H1 (cell line): ENCODE measurements at regions not wholly inside any gene's neighbourhood (a gene's known extent, or its start where the extent isn't known, plus 50 kb on each side); places are given as distances from the start of the nearest gene placed in this dataset.

Experiments
- CTCF ChIA-PET: fragments of 300-600 bp; sonication (Branson Sonifier 250); formaldehyde crosslinking; loops from one replicate; lab custom pipeline; 2021; ENCODE audit not compliant: partially characterized antibody; lab: Charles Lee
- POLR2A ChIA-PET: fragments of 300-600 bp; sonication (Branson Sonifier 250); formaldehyde crosslinking; loops from one replicate; lab custom pipeline; 2021; ENCODE audit warnings: inconsistent platforms; ENCODE audit not compliant: partially characterized antibody; lab: Charles Lee
- DNase-seq, 2 experiments: peaks; one replicate each; pipeline versions ENCODE4 v3.0.0 to v3.0.0-alpha.2; 2010 to 2022; ENCODE audit warnings: low spot score in 2 of 2, low read depth in 1 of 2, mixed read lengths in 1 of 2
- FAIRE-seq: peaks from 2 replicates; lab custom pipeline; 2011; peaks lifted over from hg19 to GRCh38; lab: Jason Lieb, UNC
- H2AFZ ChIP-seq: 2 replicates; pipeline ENCODE4 v1.8.1; 2012; ENCODE audit warnings: low read length, inconsistent platforms
- H2AK5ac ChIP-seq: 2 replicates; pipeline ENCODE4 v1.6.1; 2013; ENCODE audit warnings: low read depth, low read length
- H2BK120ac ChIP-seq: replicated peaks from 2 replicates; pipeline ENCODE3; 2013; ENCODE audit warnings: low read depth, low read length, inconsistent platforms
- H2BK12ac ChIP-seq: 2 replicates; pipeline ENCODE4 v1.6.1; 2013; ENCODE audit warnings: low read depth, low read length
- H2BK15ac ChIP-seq: 2 replicates; pipeline ENCODE4 v1.6.1; 2013; ENCODE audit warnings: low read length
- H2BK20ac ChIP-seq: 2 replicates; pipeline ENCODE4 v1.6.1; 2013; ENCODE audit warnings: low read length
- H2BK5ac ChIP-seq: 2 replicates; pipeline ENCODE4 v1.6.1; 2013; ENCODE audit warnings: low read depth, low read length
- H3K14ac ChIP-seq: 2 replicates; pipeline ENCODE4 v1.6.1; 2013; ENCODE audit warnings: inconsistent platforms; ENCODE audit not compliant: insufficient read length
- H3K18ac ChIP-seq: 2 replicates; pipeline ENCODE4 v1.6.1; 2013; ENCODE audit warnings: low read length; ENCODE audit errors: extremely low read depth
- H3K23ac ChIP-seq: 2 replicates; pipeline ENCODE4 v1.6.1; 2013; ENCODE audit warnings: inconsistent platforms; ENCODE audit not compliant: insufficient read length
- H3K23me2 ChIP-seq: 2 replicates; pipeline ENCODE4 v1.6.1; 2013; ENCODE audit warnings: low read depth, low read length
- H3K27ac ChIP-seq: 2 replicates; pipeline ENCODE4 v1.6.1; 2011; ENCODE audit warnings: low read depth, low read length, inconsistent platforms
- H3K27me3 ChIP-seq, 4 experiments: replicated peaks in 1 of 4; 1 replicate in 1 of 4; 2 replicates in 3 of 4; pipeline versions ENCODE4 v1.6.1 to v1.8.1; 2011 to 2013; ENCODE audit warnings: low read length in 3 of 4, mild to moderate bottlenecking in 3 of 4, inconsistent platforms in 2 of 4, mixed read lengths in 2 of 4, moderate library complexity in 1 of 4; ENCODE audit not compliant: control insufficient read depth in 3 of 4, insufficient read depth in 3 of 4; ENCODE audit errors: extremely low read depth in 1 of 4
- H3K36me3 ChIP-seq, 4 experiments: 2 replicates each; pipeline versions ENCODE4 v1.6.1 to v1.8.1; 2011 to 2013; ENCODE audit warnings: mild to moderate bottlenecking in 4 of 4, low read length in 3 of 4, moderate library complexity in 2 of 4, control low read depth in 1 of 4, inconsistent platforms in 1 of 4; ENCODE audit not compliant: insufficient read depth in 4 of 4, control insufficient read depth in 2 of 4
- H3K4ac ChIP-seq: replicated peaks from 2 replicates; pipeline ENCODE3; 2013; ENCODE audit warnings: low read length, low read depth, mixed read lengths, inconsistent platforms; ENCODE audit not compliant: insufficient read length
- H3K4me1 ChIP-seq, 4 experiments: replicated peaks in 1 of 4; 1 replicate in 1 of 4; 2 replicates in 3 of 4; pipeline versions ENCODE4 v1.6.1 to v1.8.1; 2011 to 2013; ENCODE audit warnings: low read length in 3 of 4, inconsistent platforms in 2 of 4, mixed read lengths in 1 of 4; ENCODE audit not compliant: insufficient read depth in 4 of 4, control insufficient read depth in 3 of 4
- H3K4me2 ChIP-seq, 2 experiments: 2 replicates each; pipeline versions ENCODE4 v1.6.1 to v1.8.1; 2011 to 2013; ENCODE audit warnings: low read depth in 2 of 2, low read length in 2 of 2, control low read depth in 1 of 2, inconsistent platforms in 1 of 2, mild to moderate bottlenecking in 1 of 2; ENCODE audit not compliant: insufficient read depth in 1 of 2
- H3K4me3 ChIP-seq, 4 experiments: fragments of 200-600, 300-600 bp in 1 of 4; sonication (generic), shearing (Covaris generic), sonication (Bioruptor Twin) in 1 of 4; 2 replicates each; pipeline versions ENCODE4 v1.5.1 to v1.8.1; 2011 to 2016; ENCODE audit warnings: low read length in 4 of 4, low read depth in 3 of 4, control low read depth in 2 of 4, inconsistent platforms in 2 of 4, mild to moderate bottlenecking in 2 of 4, mixed read lengths in 1 of 4, moderate library complexity in 1 of 4; ENCODE audit not compliant: insufficient read depth in 2 of 4; ENCODE audit errors: extremely low read depth in 1 of 4
- H3K56ac ChIP-seq: replicated peaks from 2 replicates; pipeline ENCODE3; 2013; ENCODE audit warnings: low read depth, mild to moderate bottlenecking, mixed read lengths, low read length, inconsistent platforms; ENCODE audit not compliant: insufficient read length
- H3K79me1 ChIP-seq: 2 replicates; pipeline ENCODE4 v1.6.1; 2013; ENCODE audit warnings: low read depth, low read length, control low read depth
- H3K79me2 ChIP-seq, 2 experiments: 2 replicates each; pipeline versions ENCODE4 v1.6.1 to v1.8.1; 2012 to 2013; ENCODE audit warnings: low read length in 2 of 2, mild to moderate bottlenecking in 2 of 2, inconsistent platforms in 1 of 2; ENCODE audit not compliant: insufficient read depth in 2 of 2, control insufficient read depth in 1 of 2
- H3K9ac ChIP-seq, 4 experiments: replicated peaks in 1 of 4; 1 replicate in 1 of 4; 2 replicates in 3 of 4; pipeline versions ENCODE4 v1.6.1 to v1.8.1; 2011 to 2013; ENCODE audit warnings: low read depth in 3 of 4, low read length in 3 of 4, control low read depth in 2 of 4, mild to moderate bottlenecking in 2 of 4, moderate library complexity in 2 of 4, inconsistent platforms in 1 of 4; ENCODE audit errors: extremely low read depth in 1 of 4
- H3K9me3 ChIP-seq, 2 experiments: 2 replicates each; pipeline versions ENCODE4 v1.6.1 to v1.8.1; 2012 to 2013; ENCODE audit warnings: mild to moderate bottlenecking in 2 of 2, moderate library complexity in 2 of 2, control low read depth in 1 of 2, inconsistent platforms in 1 of 2, low read depth in 1 of 2, low read length in 1 of 2, mixed read lengths in 1 of 2; ENCODE audit not compliant: insufficient read depth in 2 of 2
- H4K20me1 ChIP-seq, 2 experiments: replicated peaks in 1 of 2; 2 replicates each; pipeline versions ENCODE3 to v1.8.1; 2011 to 2013; ENCODE audit warnings: inconsistent platforms in 2 of 2, low read length in 2 of 2, mild to moderate bottlenecking in 1 of 2; ENCODE audit not compliant: insufficient read depth in 2 of 2, control insufficient read depth in 1 of 2
- H4K5ac ChIP-seq: 2 replicates; pipeline ENCODE4 v1.6.1; 2013; ENCODE audit warnings: low read length, low read depth, mixed read lengths, inconsistent platforms; ENCODE audit not compliant: insufficient read length
- H4K8ac ChIP-seq: 2 replicates; pipeline ENCODE4 v1.8.0; 2013; ENCODE audit warnings: mild to moderate bottlenecking, moderate library complexity, low read length, inconsistent platforms; ENCODE audit not compliant: insufficient read depth; ENCODE audit errors: extremely low read depth
- H4K91ac ChIP-seq: replicated peaks from 2 replicates; pipeline ENCODE3; 2013; ENCODE audit warnings: low read length, mixed read lengths, inconsistent platforms; ENCODE audit not compliant: insufficient read length
- CBX8 ChIP-seq: fragments of 300-800, 300-1000 bp; sonication (generic); IDR thresholded peaks from 2 replicates; pipeline ENCODE4 v1.7.1; 2016; ENCODE audit warnings: low read depth, low read length, borderline replicate concordance
- JUND ChIP-seq: IDR thresholded peaks from 2 replicates; pipeline ENCODE4 v1.6.1; 2011; ENCODE audit warnings: mild to moderate bottlenecking, improper control_type of control experiment, low read length
- RXRA ChIP-seq: IDR thresholded peaks from 2 replicates; pipeline ENCODE4 v1.6.1; 2011; ENCODE audit warnings: low read depth, mild to moderate bottlenecking, low read length, moderate library complexity; ENCODE audit not compliant: insufficient read depth
- WGBS, 2 experiments: shearing (Covaris generic) in 1 of 2; methylation state at CpG; one replicate each; pipeline versions ENCODE4 v1.1.6 to v1.1.7; 2013 to 2015; ENCODE audit warnings: low lambda C conversion rate in 2 of 2, mixed read lengths in 2 of 2, inconsistent platforms in 1 of 2, low coverage in 1 of 2, missing lambda C conversion rate in 1 of 2; ENCODE audit not compliant: insufficient replicate concordance in 2 of 2, insufficient coverage in 1 of 2, insufficient read length in 1 of 2; ENCODE audit errors: extremely low coverage in 1 of 2, missing lambda C conversion rate in 1 of 2; 5-methylcytosine and 5-hydroxymethylcytosine counted together
- TF ChIP-seq, protein P1 (sequence below): IDR thresholded peaks from 2 replicates; pipeline ENCODE4 v1.6.1; 2011; ENCODE audit warnings: low read length, improper control_type of control experiment

DNA sequence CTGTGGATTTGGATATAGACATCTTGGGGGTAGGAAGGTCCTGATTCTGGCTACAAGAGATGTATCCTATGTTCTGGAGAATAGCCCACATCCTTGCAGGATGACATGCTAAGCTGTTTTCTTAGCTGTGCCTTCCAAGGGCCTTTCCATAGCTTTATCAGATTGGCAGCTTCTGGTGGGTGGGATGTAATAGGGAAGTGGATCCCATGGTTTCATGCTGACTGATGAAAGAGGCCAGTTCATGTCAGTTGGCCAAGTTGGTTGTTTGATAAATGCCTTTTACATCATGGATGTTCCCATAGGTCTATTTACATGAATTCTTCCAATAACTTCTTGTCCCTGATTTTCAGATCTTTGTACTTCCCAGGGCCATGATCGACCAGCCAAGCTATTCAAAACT, 169.1 kb upstream of the RMST start:
- Histone ChIP-seq H3K79me1 (no peaks in the 10 kb centered on the region), H2BK5ac (no peak overlapping the region), H3K79me2 (no peaks in the 10 kb centered on the region), H4K20me1 (no peaks in the 10 kb centered on the region), H3K23me2 (no peaks in the 10 kb centered on the region), H3K4me3 (no peak overlapping the region), H2AFZ (no peak overlapping the region), H3K27me3 (no peaks in the 10 kb centered on the region), H2BK20ac (no peak overlapping the region), H3K9me3 (peaks cover 9 to 11% of the 10 kb centered on the region in 2 experiments), H2BK12ac (no peak overlapping the region), H3K9ac (no peak overlapping the region), H3K4me2 (no peak overlapping the region), H2BK15ac (no peak overlapping the region), H3K56ac (no peak overlapping the region), H2BK120ac (no peak overlapping the region), H3K4ac (no peak overlapping the region), H3K27ac (no peak overlapping the region), H2AK5ac (no peak overlapping the region), H4K5ac (no peak overlapping the region), H3K18ac (no peak overlapping the region), H3K4me1 (peaks cover 0 to under 1% (median 0%) of the 10 kb centered on the region in 4 experiments; a peak in 2 of 7 replicates), H3K14ac (no peak overlapping the region), H4K91ac (no peak overlapping the region), H3K36me3 (no peaks in the 10 kb centered on the region; a peak in 2 of 8 replicates), H4K8ac (no peak overlapping the region), H3K23ac (no peak overlapping the region)
- WGBS, 2 experiments, result 89% methylated on average over 1 of the region's 1 CpG; no CpG with 5 or more reads in 1 of the 2 experiments
- POLR2A ChIA-PET, result no interaction called here
- FAIRE-seq, result no peak
- CTCF ChIA-PET, result interaction anchor here (0.8 to 1.0 kb wide), 2 partner anchors 9 to 16 kb away, joined by 3 to 4 read pairs; no protein-coding TSS in a partner anchor
- TF ChIP-seq CBX8 (no peak), JUND (no peak), RXRA (no peak)
- TF ChIP-seq, protein P1, sequence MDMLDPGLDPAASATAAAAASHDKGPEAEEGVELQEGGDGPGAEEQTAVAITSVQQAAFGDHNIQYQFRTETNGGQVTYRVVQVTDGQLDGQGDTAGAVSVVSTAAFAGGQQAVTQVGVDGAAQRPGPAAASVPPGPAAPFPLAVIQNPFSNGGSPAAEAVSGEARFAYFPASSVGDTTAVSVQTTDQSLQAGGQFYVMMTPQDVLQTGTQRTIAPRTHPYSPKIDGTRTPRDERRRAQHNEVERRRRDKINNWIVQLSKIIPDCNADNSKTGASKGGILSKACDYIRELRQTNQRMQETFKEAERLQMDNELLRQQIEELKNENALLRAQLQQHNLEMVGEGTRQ, result no peak
- DNase-seq, result no peak
